HepG2 (cell line): ENCODE measurements at regions not wholly inside any gene's neighbourhood (a gene's known extent, or its start where the extent isn't known, plus 50 kb on each side); places are given as distances from the start of the nearest gene placed in this dataset.

Experiments used
- ATAC-seq: fragments of 200-7000 bp; cut with Tn5 transposase; 3 replicates; pipeline ENCODE4 v1.9.1; 2020; ENCODE audit warnings: mild to moderate bottlenecking, moderate library complexity
- BruUV-seq: library from RNA; stranded (reverse); fragments of 400-500 nt; replicated peaks from 2 replicates; lab custom pipeline; 2021; lab: Mats Ljungman, UMichigan
- CTCF ChIA-PET: fragments of 300-600 bp; formaldehyde crosslinking; extraction: SDS; loops from one replicate; lab custom pipeline; 2021; ENCODE audit warnings: low total read pairs, inconsistent platforms, low intra/inter-chr PET ratio; lab: Yijun Ruan, JAX
- POLR2A ChIA-PET: fragments of 350-600 bp; sonication (Branson Sonifier 250); formaldehyde crosslinking; loops from one replicate; lab custom pipeline; 2020; ENCODE audit warnings: antibody characterized with exemption, inconsistent platforms; lab: Yijun Ruan, JAX
- DNase-seq: peaks from one replicate; pipeline ENCODE4 v3.0.0-alpha.2; 2015; ENCODE audit warnings: low spot score
- FAIRE-seq: peaks from 3 replicates; lab custom pipeline; 2011; peaks lifted over from hg19 to GRCh38; lab: Jason Lieb, UNC
- H2AFZ ChIP-seq: one replicate; pipeline ENCODE4 v1.6.1; 2011; ENCODE audit warnings: low read length, inconsistent platforms
- H3K27ac ChIP-seq: fragments of 300-600 bp; 3 replicates; pipeline ENCODE4 v1.8.0; 2011; ENCODE audit warnings: mixed run types, mild to moderate bottlenecking, mixed read lengths, low read length, inconsistent platforms; ENCODE audit not compliant: insufficient read depth; ENCODE audit errors: extremely low read length
- H3K27me3 ChIP-seq, 2 experiments: fragments of 200-600 bp in 1 of 2; 2 replicates in 1 of 2; 3 replicates in 1 of 2; pipeline versions ENCODE4 v1.6.0 to v1.8.0; 2011; ENCODE audit warnings: low read length in 2 of 2, mild to moderate bottlenecking in 2 of 2, moderate library complexity in 2 of 2, inconsistent platforms in 1 of 2; ENCODE audit not compliant: insufficient read depth in 2 of 2, control insufficient read depth in 1 of 2
- H3K36me3 ChIP-seq, 2 experiments: fragments of 200-600 bp in 1 of 2; replicated peaks in 1 of 2; 2 replicates in 1 of 2; 3 replicates in 1 of 2; pipeline versions ENCODE4 v1.5.1 to v1.8.0; 2011; ENCODE audit warnings: low read length in 2 of 2, inconsistent platforms in 1 of 2; ENCODE audit not compliant: insufficient read depth in 2 of 2, control insufficient read depth in 1 of 2
- H3K4me1 ChIP-seq: 2 replicates; pipeline ENCODE4 v1.5.1; 2012; ENCODE audit warnings: low read length, inconsistent platforms; ENCODE audit not compliant: insufficient read depth
- H3K4me2 ChIP-seq: 2 replicates; pipeline ENCODE4 v1.6.0; 2011; ENCODE audit warnings: low read depth, low read length, inconsistent platforms
- H3K4me3 ChIP-seq, 3 experiments: fragments of 200-600 bp in 1 of 3; sonication (generic), shearing (Covaris generic) in 1 of 3; replicated peaks in 1 of 3; 2 replicates each; pipeline ENCODE4 v1.5.1; 2011 to 2016; ENCODE audit warnings: low read length in 3 of 3, inconsistent platforms in 2 of 3, low read depth in 2 of 3, mild to moderate bottlenecking in 2 of 3, control low read depth in 1 of 3, mixed read lengths in 1 of 3; ENCODE audit not compliant: insufficient read depth in 1 of 3
- H3K79me2 ChIP-seq: one replicate; pipeline ENCODE4 v1.6.1; 2011; ENCODE audit warnings: low read length, inconsistent platforms; ENCODE audit not compliant: insufficient read depth
- H3K9ac ChIP-seq: 2 replicates; pipeline ENCODE4 v1.6.0; 2011; ENCODE audit warnings: mild to moderate bottlenecking, low read depth, low read length, inconsistent platforms; ENCODE audit not compliant: insufficient read depth
- H3K9me3 ChIP-seq: 2 replicates; pipeline ENCODE4 v1.5.1; 2012; ENCODE audit warnings: mild to moderate bottlenecking, low read length
- H4K20me1 ChIP-seq: 2 replicates; pipeline ENCODE4 v1.6.0; 2011; ENCODE audit warnings: inconsistent platforms, mild to moderate bottlenecking, low read length, moderate library complexity; ENCODE audit not compliant: insufficient read depth
- BRD4 ChIP-seq: sonication (generic); formaldehyde crosslinking; IDR thresholded peaks from 2 replicates; pipeline ENCODE4 v1.4.0; 2020; ENCODE audit warnings: missing genetic modification reagents
- CBX1 ChIP-seq: IDR thresholded peaks from one replicate; pipeline ENCODE4 v1.6.1; 2016; ENCODE audit warnings: antibody characterized with exemption, low read depth
- HDAC6 ChIP-seq: fragments of 200-600 bp; sonication (generic); IDR thresholded peaks from 2 replicates; pipeline ENCODE4 v1.7.0; 2017; ENCODE audit warnings: mild to moderate bottlenecking, antibody characterized with exemption, low read length, low read depth
- MED13 ChIP-seq: sonication (generic); formaldehyde crosslinking; IDR thresholded peaks from 2 replicates; pipeline ENCODE4 v1.5.0; 2020; ENCODE audit warnings: missing genetic modification reagents
- NAIF1 ChIP-seq: sonication (generic); formaldehyde crosslinking; IDR thresholded peaks from 2 replicates; pipeline ENCODE4 v1.5.0; 2020; ENCODE audit warnings: mild to moderate bottlenecking, missing genetic modification reagents, borderline replicate concordance
- RAD51 ChIP-seq: fragments of 450-650 bp; IDR thresholded peaks from 2 replicates; pipeline ENCODE4 v1.6.1; 2016; ENCODE audit warnings: borderline replicate concordance
- TFDP2 ChIP-seq: sonication (generic); formaldehyde crosslinking; IDR thresholded peaks from 2 replicates; pipeline ENCODE4 v1.4.0; 2020; ENCODE audit warnings: missing genetic modification reagents
- ZFYVE20 ChIP-seq: sonication (generic); formaldehyde crosslinking; IDR thresholded peaks from 2 replicates; pipeline ENCODE4 v1.8.0; 2023; ENCODE audit warnings: low read depth, mild to moderate bottlenecking, moderate library complexity, missing genetic modification reagents, borderline replicate concordance
- ZNF562 ChIP-seq: sonication (generic); formaldehyde crosslinking; IDR thresholded peaks from 2 replicates; pipeline ENCODE4 v1.8.0; 2022; ENCODE audit warnings: missing genetic modification reagents, borderline replicate concordance
- ZNF891 ChIP-seq: sonication (generic); formaldehyde crosslinking; IDR thresholded peaks from 2 replicates; pipeline ENCODE4 v1.5.0; 2020; ENCODE audit warnings: mild to moderate bottlenecking, missing genetic modification reagents
- WGBS: methylation state at CpG from one replicate; pipeline ENCODE4 v1.1.6; 2017; ENCODE audit warnings: low lambda C conversion rate; 5-methylcytosine and 5-hydroxymethylcytosine counted together
- in situ Hi-C: cut with HindIII; loops from 2 replicates; pipeline ENCODE4 v1.10.0; 2017; ENCODE audit warnings: low pct_unique_long_range_greater_than_20kb; ENCODE audit not compliant: extremely low pct_ligation_motif_present
- intact Hi-C: fragments of 100-400 bp; cut with micrococcal nuclease; formaldehyde crosslinking; loops from one replicate; pipeline ENCODE4 v1.10.0; 2022; ENCODE audit not compliant: unreplicated experiment

GRCh38 chr5:91978221-91978882, 595.2 kb upstream of the ARRDC3 start:
- Histone ChIP-seq H3K79me2 (no peaks in the 10 kb centered on the region), H3K36me3 (no peaks in the 10 kb centered on the region), H4K20me1 (no peaks in the 10 kb centered on the region), H3K27ac (no peak overlapping the region)
- FAIRE-seq (no peak), DNase-seq (no peak), ATAC-seq (no peak)
- in situ Hi-C loops = no loop called here
- BruUV-seq = no TSS peak
- POLR2A ChIA-PET = no interaction called here
- no peak for TF ChIP-seq TFDP2 (CRISPR knock-in tag)
- no peak for TF ChIP-seq HDAC6
- TF ChIP-seq RAD51 = no peak
- TF ChIP-seq NAIF1 (CRISPR knock-in tag) = no peak
- no peak for TF ChIP-seq ZNF562 (CRISPR knock-in tag)
- TF ChIP-seq CBX1 = no peak
- no peak for TF ChIP-seq ZFYVE20 (CRISPR knock-in tag)
- TF ChIP-seq ZNF891 (CRISPR knock-in tag) = no peak
- no peak for TF ChIP-seq MED13 (CRISPR knock-in tag)
- TF ChIP-seq BRD4 (CRISPR knock-in tag) = no peak
- TF ChIP-seq, all 625 proteins: peak for 0
- Histone ChIP-seq H3K4me1 (no peaks in the 10 kb centered on the region), H3K27me3 (no peaks in the 10 kb centered on the region), H3K4me3 (no peak overlapping the region), H3K9ac (no peak overlapping the region), H3K9me3 (no peaks in the 10 kb centered on the region), H2AFZ (no peak overlapping the region), H3K4me2 (no peak overlapping the region)
- CTCF ChIA-PET = no interaction called here
- WGBS = 2% methylated on average over 2 of the region's 2 CpGs
- intact Hi-C loops = no loop called here
